ENCODE measurements at regions not wholly inside any gene's neighbourhood (a gene's known extent, or its start where the extent isn't known, plus 50 kb on each side); places are given as distances from the start of the nearest gene placed in this dataset.

- Mint-ChIP-seq H3K4me1 (peaks cover 10% of the 10 kb centered on the region), H3K36me3 (ENCODE audit: low read depth) (no peaks in the 10 kb centered on the region), H3K27me3 (no peaks in the 10 kb centered on the region), H3K9me3 (no peaks in the 10 kb centered on the region), H3K4me3 (no peak overlapping the region), H3K27ac (no peak overlapping the region)
- CTCF ChIA-PET, result no interaction called here
- POLR2A ChIA-PET, result no interaction called here
- no peak for DNase-seq
These were observed 483.2 kb downstream of the METTL4 start for GRCh38 chr18:2087877-2088673.

GRCh38 chr18:2089396-2089795 lies 481.9 kb downstream of the METTL4 start:
- H3K27me3 Mint-ChIP-seq, result no peaks in the 10 kb centered on the region
- no peak overlapping the region for H3K27ac Mint-ChIP-seq
- POLR2A ChIA-PET, result no interaction called here
- H3K4me1 Mint-ChIP-seq, result peaks cover 10% of the 10 kb centered on the region
- H3K4me3 Mint-ChIP-seq, result no peak overlapping the region
- no peak for DNase-seq
- CTCF ChIA-PET, result no interaction called here
- H3K36me3 Mint-ChIP-seq (ENCODE audit: low read depth), result no peaks in the 10 kb centered on the region
- H3K9me3 Mint-ChIP-seq, result no peaks in the 10 kb centered on the region

GRCh38 chr18:2091937-2092336 lies 479.4 kb downstream of the METTL4 start:
- H3K4me1 Mint-ChIP-seq, result peaks cover 10% of the 10 kb centered on the region
- CTCF ChIA-PET, result no interaction called here
- no peak for DNase-seq
- no peak overlapping the region for H3K4me3 Mint-ChIP-seq
- POLR2A ChIA-PET, result no interaction called here
- no peaks in the 10 kb centered on the region for H3K36me3 Mint-ChIP-seq (ENCODE audit: low read depth)
- no peaks in the 10 kb centered on the region for H3K9me3 Mint-ChIP-seq
- no peak overlapping the region for H3K27ac Mint-ChIP-seq
- peaks cover 2% of the 10 kb centered on the region for H3K27me3 Mint-ChIP-seq

DNA sequence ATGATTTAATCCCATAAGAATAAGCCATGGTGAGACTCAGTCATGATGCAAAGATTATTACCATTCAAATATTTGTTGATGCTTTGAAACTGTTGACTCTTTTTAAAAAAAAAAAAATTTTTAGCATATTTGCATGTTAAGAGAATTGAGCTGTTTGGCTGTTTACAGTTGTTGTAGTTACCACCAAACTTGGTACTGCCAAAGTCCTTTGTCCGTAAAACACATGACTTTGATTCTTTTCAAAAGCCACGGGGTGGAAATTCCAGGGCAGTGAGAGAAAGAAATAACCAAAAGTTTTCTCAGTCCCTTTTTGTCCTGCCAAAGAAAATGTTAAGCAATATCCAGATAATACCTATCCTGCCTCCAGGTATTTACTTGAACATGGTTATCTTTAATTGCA lies 474.8 kb downstream of the METTL4 start:
- POLR2A ChIA-PET, result no interaction called here
- no peaks in the 10 kb centered on the region for H3K4me1 Mint-ChIP-seq
- no peak for DNase-seq
- no peak overlapping the region for H3K27ac Mint-ChIP-seq
- CTCF ChIA-PET, result no interaction called here
- peaks cover 4% of the 10 kb centered on the region for H3K27me3 Mint-ChIP-seq
- H3K9me3 Mint-ChIP-seq, result no peaks in the 10 kb centered on the region
- H3K4me3 Mint-ChIP-seq, result no peak overlapping the region
- H3K36me3 Mint-ChIP-seq (ENCODE audit: low read depth), result no peaks in the 10 kb centered on the region

GRCh38 chr18:2100694-2101213 lies 470.6 kb downstream of the METTL4 start:
- Mint-ChIP-seq H3K4me3 (no peak overlapping the region), H3K4me1 (no peaks in the 10 kb centered on the region), H3K27me3 (peaks cover 13% of the 10 kb centered on the region), H3K9me3 (no peaks in the 10 kb centered on the region), H3K27ac (no peak overlapping the region), H3K36me3 (ENCODE audit: low read depth) (no peaks in the 10 kb centered on the region)
- ChIA-PET CTCF (interaction anchor here (1.2 kb wide), 1 partner anchor 10 kb away, joined by 3 read pairs; no protein-coding TSS in a partner anchor), POLR2A (no interaction called here)
- no peak for DNase-seq

DNA sequence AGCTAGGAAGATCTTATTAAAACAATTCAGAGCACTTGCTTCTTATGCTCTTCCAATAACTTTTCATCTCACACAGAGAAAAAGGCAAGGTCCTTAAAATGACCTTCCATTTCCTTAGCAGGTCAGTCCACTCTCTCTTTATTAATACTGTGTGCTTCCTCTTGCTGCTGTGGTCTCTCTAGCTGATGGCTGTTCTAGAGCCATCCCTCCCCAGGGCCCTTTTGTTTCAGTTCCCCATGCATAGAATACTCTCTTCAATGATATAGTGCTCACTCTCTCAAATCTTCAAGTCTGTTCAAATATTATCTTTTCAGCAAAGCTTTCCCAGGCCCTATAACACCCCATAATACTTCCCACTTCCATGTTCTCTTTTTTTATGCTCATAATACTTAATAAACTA lies 469.3 kb downstream of the METTL4 start:
- no peaks in the 10 kb centered on the region for H3K9me3 Mint-ChIP-seq
- H3K4me3 Mint-ChIP-seq, result no peak overlapping the region
- no peaks in the 10 kb centered on the region for H3K4me1 Mint-ChIP-seq
- POLR2A ChIA-PET, result no interaction called here
- peaks cover 11% of the 10 kb centered on the region for H3K27me3 Mint-ChIP-seq
- DNase-seq, result no peak
- H3K27ac Mint-ChIP-seq, result no peak overlapping the region
- CTCF ChIA-PET, result no interaction called here
- no peaks in the 10 kb centered on the region for H3K36me3 Mint-ChIP-seq (ENCODE audit: low read depth)

DNA sequence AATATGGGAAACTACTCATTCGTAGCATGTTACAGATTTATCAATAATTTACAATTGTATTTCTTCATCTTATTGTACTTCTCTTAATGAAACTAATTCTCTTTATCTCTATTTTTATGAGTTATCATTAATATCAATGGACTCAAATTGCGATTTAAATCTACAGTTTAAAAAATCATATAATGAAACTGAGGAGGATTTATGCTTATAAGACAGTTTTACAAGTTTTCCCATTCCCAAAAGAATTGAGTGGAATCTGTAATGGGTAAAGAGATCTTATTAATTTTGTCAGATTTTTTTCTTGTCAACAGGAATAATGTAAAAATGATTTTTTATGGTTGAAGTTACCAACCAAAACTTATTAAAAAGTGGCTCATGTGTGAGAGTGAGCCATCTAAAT lies 468.0 kb downstream of the METTL4 start:
- no peaks in the 10 kb centered on the region for H3K36me3 Mint-ChIP-seq (ENCODE audit: low read depth)
- H3K27me3 Mint-ChIP-seq, result peaks cover 11% of the 10 kb centered on the region
- no peaks in the 10 kb centered on the region for H3K4me1 Mint-ChIP-seq
- no peaks in the 10 kb centered on the region for H3K9me3 Mint-ChIP-seq
- ChIA-PET CTCF (no interaction called here), POLR2A (no interaction called here)
- no peak overlapping the region for H3K4me3 Mint-ChIP-seq
- DNase-seq, result no peak
- H3K27ac Mint-ChIP-seq, result no peak overlapping the region

DNA sequence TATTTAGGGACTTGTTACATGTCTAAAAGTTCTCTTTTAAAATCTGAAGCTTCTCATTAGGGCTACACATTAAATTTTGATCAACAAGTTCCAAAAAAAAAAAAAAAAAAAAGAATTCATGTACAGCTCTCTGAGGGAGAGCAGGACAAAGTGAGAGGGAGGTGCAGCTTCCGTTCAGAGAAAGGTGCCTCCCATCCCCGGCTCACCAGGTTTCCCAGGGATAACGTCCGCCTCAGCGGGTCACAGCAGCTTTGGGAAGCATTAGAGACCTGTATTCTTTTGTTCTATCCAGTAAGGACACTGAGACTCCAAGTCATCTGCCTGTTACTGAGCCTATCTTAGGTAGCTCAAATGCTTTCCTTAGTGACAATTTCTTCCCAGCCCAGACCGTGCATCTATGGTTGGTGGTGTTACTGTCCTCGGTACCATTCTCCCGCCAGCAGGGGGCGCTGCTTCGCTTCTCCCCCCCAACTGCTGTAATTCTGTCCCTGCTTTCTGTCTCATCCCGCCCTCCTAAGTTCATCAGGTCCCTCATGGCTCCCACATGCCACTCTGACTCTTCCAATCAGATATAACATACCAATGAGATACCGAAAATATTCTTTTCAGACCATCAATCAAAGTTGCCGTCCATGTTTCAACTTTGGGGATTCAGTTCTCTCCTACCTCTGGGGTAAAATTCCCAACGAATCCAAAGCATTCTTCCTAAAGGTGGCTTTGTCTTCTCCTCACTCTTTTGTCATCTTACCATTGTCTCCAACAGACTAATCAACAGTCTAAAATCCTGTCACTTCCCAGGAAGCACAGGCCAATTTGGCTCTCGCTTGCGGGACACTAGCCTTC lies 466.5 kb downstream of the METTL4 start:
- CTCF ChIA-PET, result interaction anchor here (0.6 to 2.2 kb wide), 4 partner anchors 9 to 628 kb away, joined by 3 to 6 read pairs (median 3); no protein-coding TSS in a partner anchor
- Mint-ChIP-seq H3K4me1 (no peaks in the 10 kb centered on the region), H3K36me3 (ENCODE audit: low read depth) (no peaks in the 10 kb centered on the region)

DNA sequence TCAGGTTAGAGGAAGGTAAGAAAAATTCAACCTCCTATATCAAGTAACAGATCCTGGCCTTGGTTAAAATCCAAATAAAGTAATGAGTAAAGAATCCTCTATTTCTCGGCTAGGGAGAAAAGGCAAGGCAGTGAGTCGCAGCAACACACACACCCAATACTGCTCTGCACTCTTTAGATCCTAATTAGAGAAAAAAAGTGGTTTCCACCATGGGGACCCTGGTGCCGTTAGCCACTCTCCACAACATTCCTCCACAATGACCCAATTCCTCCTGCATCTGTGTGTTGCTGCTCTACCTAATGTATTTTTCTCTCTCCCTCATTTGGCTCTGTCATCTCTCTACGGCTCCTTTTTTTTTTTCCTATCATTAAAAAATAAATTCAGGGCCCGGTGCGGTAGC lies 462.7 kb downstream of the METTL4 start:
- Mint-ChIP-seq H3K27ac (no peak overlapping the region), H3K27me3 (peaks cover 6% of the 10 kb centered on the region), H3K36me3 (ENCODE audit: low read depth) (no peaks in the 10 kb centered on the region), H3K9me3 (no peaks in the 10 kb centered on the region), H3K4me3 (no peak overlapping the region), H3K4me1 (no peaks in the 10 kb centered on the region)
- DNase-seq, result no peak
- POLR2A ChIA-PET, result no interaction called here
- CTCF ChIA-PET, result no interaction called here

More for the DNA sequence above, 466.5 kb downstream of the METTL4 start:
- peak; percentile 46 for DNase-seq
- peaks cover 8% of the 10 kb centered on the region for H3K27me3 Mint-ChIP-seq
- no peak overlapping the region for H3K27ac Mint-ChIP-seq
- H3K4me3 Mint-ChIP-seq, result no peak overlapping the region
- H3K9me3 Mint-ChIP-seq, result no peaks in the 10 kb centered on the region
- POLR2A ChIA-PET, result no interaction called here

DNA sequence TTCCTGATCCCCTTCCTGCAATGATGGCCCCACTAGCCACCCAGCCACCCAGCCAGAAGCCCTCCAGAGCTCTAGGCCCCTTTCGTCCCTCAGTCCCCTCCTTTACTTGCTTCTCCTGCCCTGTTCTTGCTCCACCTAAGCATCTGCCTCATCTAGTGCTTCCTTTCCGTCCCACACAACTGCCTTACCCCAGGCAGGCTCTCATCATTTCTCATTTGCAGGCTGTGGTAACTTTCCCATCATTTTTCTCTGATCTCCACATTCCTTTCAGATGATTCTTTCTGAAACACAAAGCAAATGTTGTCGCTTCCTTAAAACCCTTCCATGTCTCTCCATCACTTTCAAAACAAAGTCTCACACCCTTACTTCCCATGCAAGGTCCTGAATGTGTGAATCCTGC lies 459.8 kb downstream of the METTL4 start:
- Mint-ChIP-seq H3K27ac (no peak overlapping the region), H3K9me3 (no peaks in the 10 kb centered on the region), H3K4me3 (no peak overlapping the region), H3K36me3 (ENCODE audit: low read depth) (no peaks in the 10 kb centered on the region), H3K4me1 (no peaks in the 10 kb centered on the region), H3K27me3 (peaks cover 6% of the 10 kb centered on the region)
- CTCF ChIA-PET, result interaction anchor here (1.3 kb wide), 1 partner anchor 11 kb away, joined by 3 read pairs; no protein-coding TSS in a partner anchor
- POLR2A ChIA-PET, result no interaction called here
- DNase-seq, result no peak

GRCh38 chr18:2112435-2113045 lies 458.8 kb downstream of the METTL4 start:
- H3K4me3 Mint-ChIP-seq, result no peak overlapping the region
- no peaks in the 10 kb centered on the region for H3K4me1 Mint-ChIP-seq
- DNase-seq, result no peak
- CTCF ChIA-PET, result no interaction called here
- no peak overlapping the region for H3K27ac Mint-ChIP-seq
- no peaks in the 10 kb centered on the region for H3K9me3 Mint-ChIP-seq
- peaks cover 6% of the 10 kb centered on the region for H3K27me3 Mint-ChIP-seq
- H3K36me3 Mint-ChIP-seq (ENCODE audit: low read depth), result no peaks in the 10 kb centered on the region
- POLR2A ChIA-PET, result no interaction called here

DNA sequence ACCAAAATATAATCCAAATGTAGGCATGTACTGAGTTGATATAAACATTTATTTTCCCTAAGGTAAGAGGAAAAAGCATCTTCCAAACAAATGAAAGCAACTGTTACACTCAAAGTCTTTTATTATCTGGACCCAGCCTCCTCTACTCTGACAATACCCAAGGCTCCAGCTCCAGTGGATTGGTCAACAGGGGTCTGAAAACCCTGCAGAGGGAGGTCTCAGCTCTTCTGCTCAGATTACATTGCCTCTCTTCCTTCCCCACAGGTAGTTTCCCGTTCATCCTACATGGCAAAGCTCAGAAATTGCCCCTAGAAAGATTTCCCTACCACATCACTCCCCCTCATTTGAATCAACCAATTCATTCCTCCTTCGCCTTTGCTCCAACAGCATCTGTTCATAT lies 457.0 kb downstream of the METTL4 start:
- H3K4me1 Mint-ChIP-seq, result no peaks in the 10 kb centered on the region
- peaks cover 18% of the 10 kb centered on the region for H3K27me3 Mint-ChIP-seq
- no peak overlapping the region for H3K4me3 Mint-ChIP-seq
- CTCF ChIA-PET, result interaction anchor here (1.0 to 1.8 kb wide), 2 partner anchors 10 to 130 kb away, joined by 3 to 6 read pairs; no protein-coding TSS in a partner anchor
- no peaks in the 10 kb centered on the region for H3K36me3 Mint-ChIP-seq (ENCODE audit: low read depth)
- H3K9me3 Mint-ChIP-seq, result no peaks in the 10 kb centered on the region
- POLR2A ChIA-PET, result no interaction called here
- no peak overlapping the region for H3K27ac Mint-ChIP-seq
- no peak for DNase-seq

DNA sequence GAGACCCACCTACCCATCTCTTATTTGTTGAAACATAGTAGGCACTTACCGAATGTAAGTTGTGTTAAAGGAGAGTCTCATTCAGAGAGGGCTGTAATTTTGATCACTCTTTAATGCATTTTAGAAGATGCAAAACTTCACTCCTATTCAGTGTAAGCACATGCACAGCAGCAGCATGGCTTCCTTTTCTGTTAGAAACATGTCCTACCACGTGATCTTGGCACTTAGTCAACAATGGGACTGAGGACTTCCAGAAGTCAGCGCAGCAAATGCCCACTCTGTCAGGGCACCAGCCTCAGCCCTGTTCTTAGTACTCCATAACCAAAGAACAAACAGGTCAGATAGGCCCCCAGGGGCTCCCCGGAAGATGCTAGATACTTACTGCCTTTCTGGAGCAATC lies 456.5 kb downstream of the METTL4 start:
- Mint-ChIP-seq H3K4me3 (no peak overlapping the region), H3K27ac (no peak overlapping the region), H3K27me3 (peaks cover 20% of the 10 kb centered on the region), H3K4me1 (no peaks in the 10 kb centered on the region), H3K36me3 (ENCODE audit: low read depth) (no peaks in the 10 kb centered on the region), H3K9me3 (no peaks in the 10 kb centered on the region)
- no peak for DNase-seq
- CTCF ChIA-PET, result interaction anchor here (1.0 to 1.8 kb wide), 2 partner anchors 10 to 129 kb away, joined by 3 to 6 read pairs; no protein-coding TSS in a partner anchor
- POLR2A ChIA-PET, result no interaction called here
